K562 (cell line): ENCODE measurements at regions not wholly inside any gene's neighbourhood (a gene's known extent, or its start where the extent isn't known, plus 50 kb on each side); places are given as distances from the start of the nearest gene placed in this dataset.

Experiments used
- CEBPB ChIP-seq: fragments of 450-650 bp; IDR thresholded peaks from 2 replicates; pipeline ENCODE4 v1.6.1; 2016; ENCODE audit warnings: missing genetic modification characterization, missing compliant biosample characterization
- FOSL1 ChIP-seq: fragments of 200-800 bp; sonication (Bioruptor generic); conservative IDR thresholded peaks from 2 replicates; pipeline ENCODE4 v1.6.1; 2016; ENCODE audit warnings: missing genetic modification characterization, missing compliant biosample characterization
- HSF4 ChIP-seq: fragments of 250-450 bp; sonication (Bioruptor Pico); IDR thresholded peaks from 2 replicates; pipeline ENCODE4 v2.1.2; 2022; ENCODE audit warnings: mild to moderate bottlenecking, moderate library complexity, borderline replicate concordance
- KDM4B ChIP-seq, 2 experiments: fragments of 450-650 bp in 1 of 2; sonication (generic) in 1 of 2; IDR thresholded peaks; 2 replicates each; pipeline ENCODE4 v1.6.1; 2016 to 2017; ENCODE audit warnings: borderline replicate concordance in 2 of 2, antibody characterized with exemption in 1 of 2, low read depth in 1 of 2, mild to moderate bottlenecking in 1 of 2
- KLF6 ChIP-seq: fragments of 250-450 bp; sonication (Bioruptor Pico); IDR thresholded peaks from 2 replicates; pipeline ENCODE4 v1.4.0; 2020; ENCODE audit warnings: mild to moderate bottlenecking, moderate library complexity, borderline replicate concordance
- L3MBTL2 ChIP-seq: fragments of 450-650 bp; IDR thresholded peaks from 2 replicates; pipeline ENCODE4 v1.6.1; 2016; ENCODE audit warnings: mild to moderate bottlenecking, moderate library complexity
- NEUROD1 ChIP-seq: fragments of 150-350 bp; IDR thresholded peaks from 2 replicates; pipeline ENCODE4 v1.6.1; 2014; ENCODE audit warnings: borderline replicate concordance, low read length, low read depth; ENCODE audit not compliant: partially characterized antibody
- SFPQ ChIP-seq: fragments of 200-400 bp; formaldehyde crosslinking; IDR thresholded peaks from 2 replicates; pipeline ENCODE4 v1.6.1; 2017; ENCODE audit warnings: mild to moderate bottlenecking, low read depth, low read length, moderate library complexity
- TBP ChIP-seq: optimal IDR thresholded peaks from 2 replicates; pipeline ENCODE3; 2011; ENCODE audit warnings: low read depth, low read length, improper control_type of control experiment
- UBTF ChIP-seq, 2 experiments: IDR thresholded peaks; 2 replicates each; pipeline ENCODE4 v1.6.1; 2012; ENCODE audit warnings: improper control_type of control experiment in 2 of 2, low read depth in 2 of 2, low read length in 2 of 2, borderline replicate concordance in 1 of 2
- XRCC5 ChIP-seq: fragments of 200-400 bp; formaldehyde crosslinking; IDR thresholded peaks from 2 replicates; pipeline ENCODE4 v1.6.1; 2017; ENCODE audit warnings: low read depth, mild to moderate bottlenecking, low read length
- YY1 ChIP-seq, 3 experiments: IDR thresholded peaks; 2 replicates each; pipeline ENCODE4 v1.6.1; 2011; ENCODE audit warnings: low read length in 2 of 3, mild to moderate bottlenecking in 2 of 3, moderate library complexity in 2 of 3, borderline replicate concordance in 1 of 3, control low read depth in 1 of 3, low read depth in 1 of 3; ENCODE audit not compliant: insufficient read depth in 3 of 3, insufficient replicate concordance in 2 of 3, control insufficient read depth in 1 of 3, insufficient read length in 1 of 3; ENCODE audit errors: extremely low read depth in 1 of 3
- ZNF175 ChIP-seq: fragments of 200-800 bp; sonication (Bioruptor generic); IDR thresholded peaks from 2 replicates; pipeline ENCODE4 v1.6.1; 2016; ENCODE audit warnings: low read depth, mild to moderate bottlenecking, missing genetic modification characterization, missing compliant biosample characterization
- ZNF584 ChIP-seq: fragments of 200-800 bp; sonication (Bioruptor generic); IDR thresholded peaks from 2 replicates; pipeline ENCODE4 v1.6.1; 2016; ENCODE audit warnings: low read depth, mild to moderate bottlenecking, missing genetic modification characterization, missing compliant biosample characterization

- TF ChIP-seq YY1 (IDR thresholded peaks at IDR 0.05; ENCODE audit: borderline replicate concordance in 1 of 3, control insufficient read depth in 1 of 3, extremely low read depth in 1 of 3, insufficient read depth in 3 of 3, insufficient read length in 1 of 3, insufficient replicate concordance in 2 of 3, low read depth in 1 of 3, low read length in 2 of 3) (no peak), ZNF175 (CRISPR knock-in tag) (peak; percentile 56), ZNF584 (CRISPR knock-in tag) (0 out of 2 replicates have a peak, but pooled peaks have one; percentile 48), KDM4B (IDR thresholded peaks at IDR 0.05; ENCODE audit: borderline replicate concordance in 2 of 2, low read depth in 1 of 2) (no peak), FOSL1 (no peak), XRCC5 (no peak), NEUROD1 (no peak), UBTF (IDR thresholded peaks at IDR 0.05; ENCODE audit: borderline replicate concordance in 1 of 2, low read depth in 2 of 2, low read length in 2 of 2) (no peak), SFPQ (no peak), HSF4 (CRISPR knock-in tag) (no peak), KLF6 (no peak), L3MBTL2 (peak; percentile 62), TBP (no peak), CEBPB (0 out of 2 replicates have a peak, but pooled peaks have one; percentile 23)
Measured at GRCh38 chr18:22734791-22735627, 198.1 kb upstream of the RBBP8 start (continued).
